Inflammatory macrophage (primary cell): ENCODE measurements at regions not wholly inside any gene's neighbourhood (a gene's known extent, or its start where the extent isn't known, plus 50 kb on each side); places are given as distances from the start of the nearest gene placed in this dataset.
A peak's percentile ranks its signal among the peaks of the same experiment; 100 is the strongest.

Source experiments
- DNase-seq, 2 donors: peaks; one replicate each; pipeline ENCODE4 v3.0.0-alpha.2; 2020 to 2022

DNA sequence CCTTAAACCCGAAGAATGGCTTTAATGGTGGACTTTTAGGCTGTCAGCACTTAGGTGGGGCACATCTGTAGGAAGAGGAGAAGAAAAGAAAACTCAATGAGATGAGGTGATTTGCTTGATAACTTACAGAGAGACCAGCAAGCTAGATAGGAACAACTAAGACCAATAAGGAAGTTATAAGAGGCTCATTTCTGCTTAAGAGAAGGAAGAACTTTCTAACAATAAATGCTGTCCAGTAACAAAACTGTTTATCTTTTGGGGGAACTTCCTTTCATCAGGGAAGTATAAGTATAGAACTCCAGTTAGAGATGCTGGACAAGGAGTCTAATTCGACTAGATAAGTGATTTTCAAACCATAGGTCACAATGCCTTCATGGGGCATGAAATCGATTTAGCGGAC, 107.2 kb upstream of the SIRPA start:
- DNase-seq, result peak in 1 of 2 donors; percentile 31

- DNase-seq, result no peak
These were observed 108.7 kb upstream of the SIRPA start for GRCh38 chr20:1786486-1786885.

DNA sequence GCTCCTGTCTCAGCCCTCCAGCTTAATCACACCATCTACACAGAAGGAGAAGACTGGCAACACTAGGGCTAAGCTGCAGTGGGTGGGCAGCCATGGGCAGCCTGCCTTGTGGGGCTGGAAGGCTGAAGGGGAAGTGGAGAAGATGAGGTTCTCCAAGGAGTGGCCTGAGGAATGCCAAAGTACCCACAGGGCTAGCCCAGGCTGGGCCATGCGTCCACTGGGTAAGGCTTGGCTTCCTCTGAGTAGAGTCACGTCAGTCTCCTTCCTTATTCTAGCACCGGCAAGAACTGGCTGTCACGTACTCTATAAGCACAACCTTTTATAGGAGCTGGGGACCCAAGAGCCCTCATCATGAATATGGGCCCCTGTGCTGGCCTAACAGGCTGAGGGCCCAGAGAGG, 110.6 kb upstream of the SIRPA start:
- peak; percentile 48 to 59 for DNase-seq

DNA sequence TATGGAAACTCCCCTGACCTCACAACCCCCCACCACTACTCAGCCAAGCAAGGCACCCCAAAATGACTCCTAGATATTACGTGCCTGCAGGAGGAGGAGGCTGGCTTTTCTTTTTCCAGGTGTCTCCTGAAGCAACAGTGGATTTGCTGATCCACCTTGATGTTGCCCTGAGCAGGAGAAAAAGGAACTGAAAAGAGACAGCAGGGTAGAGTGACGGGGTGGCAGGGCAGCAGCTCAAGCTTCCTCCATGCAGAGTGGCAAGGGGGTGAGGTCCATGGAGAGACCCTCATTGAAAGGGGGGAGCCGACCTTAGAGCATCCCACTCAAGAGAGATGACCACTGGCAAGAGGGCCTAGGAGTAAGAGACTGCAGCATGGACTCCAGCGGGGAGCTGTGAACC, 112.0 kb upstream of the SIRPA start:
- no peak for DNase-seq

DNA sequence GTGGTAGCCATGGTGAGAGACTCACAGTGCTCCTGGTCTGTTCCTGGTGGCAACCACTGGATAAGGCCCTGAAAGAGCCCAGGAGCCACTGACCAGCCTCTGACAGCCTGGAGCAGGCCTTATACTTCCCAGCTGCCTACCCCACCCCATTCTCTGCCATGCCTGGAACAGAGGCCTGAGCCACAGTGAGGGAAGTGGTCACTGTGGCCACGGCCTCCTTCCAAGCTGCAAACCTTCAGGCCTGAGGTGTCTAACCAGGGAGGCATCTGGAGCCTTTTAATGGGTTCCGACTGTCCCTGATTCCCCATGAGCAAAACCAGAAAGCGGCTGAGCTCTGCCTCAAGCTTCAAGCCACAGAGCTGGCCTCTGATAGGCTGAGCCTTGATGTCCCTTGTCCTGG, 113.0 kb upstream of the SIRPA start:
- DNase-seq, result no peak

- DNase-seq, result no peak
These were observed 115.6 kb upstream of the SIRPA start for GRCh38 chr20:1779567-1779966.

DNA sequence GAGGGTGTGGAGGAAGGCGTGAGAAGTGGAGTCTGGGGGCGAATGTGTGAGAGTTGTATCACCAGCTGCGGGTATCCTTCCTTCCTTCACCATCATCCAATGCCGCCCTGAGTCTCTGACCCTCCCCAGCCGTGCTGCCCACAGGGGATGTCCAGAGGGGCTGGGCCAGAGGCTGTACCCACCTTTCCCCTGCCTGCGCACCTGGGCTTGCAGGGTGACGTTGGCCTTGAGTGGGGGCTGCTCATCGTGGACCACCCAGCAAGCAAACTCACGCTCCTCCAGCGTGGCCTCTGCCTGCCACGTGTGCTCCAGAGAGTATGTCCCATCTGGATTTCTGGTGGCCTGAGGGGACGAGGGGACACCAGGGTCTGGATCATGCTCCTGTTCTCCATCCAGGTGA, 116.9 kb upstream of the SIRPA start:
- no peak for DNase-seq

GRCh38 chr20:1777476-1777820, 117.8 kb upstream of the SIRPA start:
- no peak for DNase-seq

DNA sequence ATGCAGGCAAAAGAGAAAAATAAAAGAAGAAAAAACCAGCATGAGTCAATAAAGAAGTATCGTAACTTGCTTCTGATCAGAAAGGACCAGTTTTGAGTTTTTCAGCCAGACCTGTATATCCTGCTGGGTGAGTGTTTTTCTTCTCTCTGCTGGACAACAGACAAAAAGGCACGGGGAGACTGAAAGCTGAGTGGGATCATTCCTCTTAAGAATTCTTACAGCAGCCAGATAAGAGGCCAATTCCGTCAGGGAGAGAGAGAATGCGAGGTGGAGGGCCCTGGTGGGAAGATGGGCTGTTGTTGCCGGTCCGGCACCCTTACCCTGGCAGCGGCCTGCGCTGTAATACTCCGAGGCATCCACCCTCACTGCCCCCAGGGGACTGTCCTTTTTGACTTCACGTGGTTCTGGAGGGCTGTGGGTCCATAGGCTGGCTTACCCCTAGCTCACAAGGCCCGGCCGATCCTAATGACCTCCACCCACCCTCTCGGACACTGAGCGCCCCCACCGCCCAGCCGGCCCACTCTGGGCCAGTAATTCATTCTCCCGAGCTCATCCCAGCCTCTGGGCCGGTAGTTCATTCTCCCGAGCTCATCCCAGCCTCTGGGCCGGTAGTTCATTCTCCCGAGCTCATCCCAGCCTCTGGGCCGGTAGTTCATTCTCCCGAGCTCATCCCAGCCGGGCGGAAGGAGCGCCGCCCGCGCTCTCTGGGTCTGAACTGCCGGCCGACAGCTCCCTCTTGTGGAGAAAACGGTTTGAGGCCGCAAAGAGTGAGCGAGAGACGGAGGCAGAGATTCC, 118.3 kb upstream of the SIRPA start:
- DNase-seq, result peak; percentile 82 to 86

DNA sequence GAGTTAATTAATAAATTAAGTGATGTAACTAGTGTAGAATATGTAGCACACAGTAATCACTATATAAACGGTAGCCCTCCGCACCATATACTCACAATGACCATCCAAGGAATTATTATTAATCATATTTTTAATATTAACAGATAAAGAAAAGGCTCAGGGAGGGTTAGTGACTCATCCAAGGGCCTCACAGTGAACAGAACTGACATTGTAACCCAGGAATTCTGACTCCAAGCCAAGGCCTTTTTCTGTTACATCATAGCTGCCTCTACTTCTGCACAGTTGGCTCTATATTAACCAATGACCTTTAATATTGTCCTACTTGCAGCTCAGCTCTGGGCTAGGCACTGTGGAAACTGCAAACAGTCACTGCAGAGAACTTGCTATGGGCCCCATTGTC, 117.5 kb upstream of the SIRPG start:
- DNase-seq, result no peak

- DNase-seq, result no peak
These were observed 116.9 kb upstream of the SIRPG start for GRCh38 chr20:1774479-1774878.

DNA sequence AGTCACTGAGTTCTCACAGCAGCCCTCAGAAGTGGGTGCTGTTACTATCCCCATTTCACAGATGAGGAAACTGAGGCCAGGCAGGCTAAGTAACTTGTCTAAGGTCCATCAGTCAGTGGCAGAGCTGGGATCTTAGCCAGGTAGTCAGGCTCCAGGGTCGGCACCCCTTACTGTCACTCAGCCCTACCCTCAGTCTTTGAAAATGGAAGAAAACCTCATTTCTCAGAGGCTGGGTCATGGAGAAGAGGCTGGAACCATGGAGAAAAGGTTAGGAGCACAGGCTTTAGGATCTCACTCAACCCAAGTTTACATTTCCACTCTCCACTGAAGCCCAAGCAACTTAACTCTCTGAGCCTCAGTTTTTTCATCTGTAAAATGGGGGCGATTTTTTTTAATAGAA, 116.2 kb upstream of the SIRPG start:
- no peak for DNase-seq

DNA sequence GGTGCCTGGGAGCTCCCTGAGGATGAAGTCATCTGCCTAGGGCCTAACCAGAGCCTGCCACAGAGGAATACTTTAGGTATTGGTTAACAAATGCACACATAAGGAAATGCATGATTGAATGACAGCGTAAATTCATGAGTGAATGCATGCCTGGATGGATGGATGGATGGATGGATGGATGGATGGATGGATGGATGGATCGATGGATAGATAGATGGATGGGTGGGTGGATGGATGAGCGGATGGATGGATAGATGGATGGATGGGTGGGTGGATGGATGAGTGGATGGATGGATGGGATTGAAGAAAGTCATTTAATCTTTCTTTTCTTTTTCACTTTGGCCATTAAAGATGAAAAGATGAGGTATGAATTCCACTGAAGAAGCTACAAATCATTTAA, 111.9 kb upstream of the SIRPG start:
- DNase-seq, result no peak

DNA sequence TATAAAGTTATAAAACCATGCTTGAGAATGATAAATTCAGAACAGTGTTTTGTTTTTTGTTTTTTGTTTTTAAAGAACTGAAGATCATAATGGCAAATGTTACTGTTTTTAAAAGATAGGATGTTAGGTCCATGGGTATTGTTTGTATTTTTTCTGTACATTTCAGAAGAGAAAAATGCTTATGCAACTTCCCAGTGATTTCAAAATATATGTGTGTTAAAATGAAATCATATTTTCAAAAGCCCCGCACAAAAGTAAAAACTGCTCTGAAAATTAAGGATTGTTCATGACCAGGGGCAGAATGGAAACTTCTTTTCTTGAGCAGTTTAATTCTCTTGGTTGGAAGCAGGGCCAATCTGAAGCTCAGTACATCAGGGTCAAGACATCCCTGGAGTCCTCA, 109.2 kb upstream of the SIRPG start:
- DNase-seq, result peak in 1 of 2 donors; percentile 50

GRCh38 chr20:1764136-1765033, 106.8 kb upstream of the SIRPG start:
- DNase-seq, result peak; percentile 79 to 81

DNA sequence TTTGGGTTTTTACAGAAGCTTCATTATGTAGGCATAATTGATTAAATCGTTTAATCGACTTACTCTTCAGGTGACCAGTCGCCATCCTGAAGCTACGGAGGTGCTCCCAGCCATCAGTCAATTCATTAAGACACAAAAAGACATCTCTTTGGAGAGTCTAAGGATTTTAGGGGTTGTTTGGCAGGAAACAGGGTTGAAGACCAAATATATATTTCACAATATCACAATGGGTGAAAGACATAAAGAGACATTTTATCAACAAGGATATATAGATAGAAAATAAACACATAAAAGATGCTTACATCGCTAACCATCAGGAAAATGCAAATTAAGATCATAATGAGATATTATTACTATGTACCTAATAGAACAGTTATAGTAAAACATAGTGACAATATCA, 104.0 kb upstream of the SIRPG start:
- DNase-seq, result no peak

GRCh38 chr20:1761116-1761515, 103.5 kb upstream of the SIRPG start:
- no peak for DNase-seq

DNA sequence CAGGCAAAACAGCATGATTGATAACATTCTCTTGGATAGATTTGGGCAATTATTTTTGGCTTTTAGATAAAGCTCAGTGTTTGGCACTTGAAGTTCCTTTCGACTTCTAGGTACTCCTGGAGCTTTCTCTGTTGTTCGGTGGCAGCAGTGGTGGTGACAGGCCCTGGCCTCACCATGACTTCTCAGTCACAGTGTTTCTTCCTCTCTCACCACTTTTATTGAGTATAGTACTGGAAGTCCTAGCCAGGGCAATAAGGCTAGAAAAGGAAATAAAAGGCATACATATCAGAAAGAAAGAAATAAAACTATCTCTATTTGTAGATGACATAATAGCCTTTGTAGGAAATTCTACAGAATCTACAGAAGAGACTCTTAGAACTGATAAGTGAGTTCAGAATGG, 101.2 kb upstream of the SIRPG start:
- no peak for DNase-seq

- no peak for DNase-seq
These were observed 100.3 kb upstream of the SIRPG start for GRCh38 chr20:1757606-1758512.

GRCh38 chr20:1757072-1757471, 99.5 kb upstream of the SIRPG start:
- DNase-seq, result peak; percentile 56 to 70

- DNase-seq, result no peak
These were observed 97.2 kb upstream of the SIRPG start for GRCh38 chr20:1754749-1755148.

- DNase-seq, result no peak
These were observed 96.7 kb upstream of the SIRPG start for GRCh38 chr20:1754306-1754705.

DNA sequence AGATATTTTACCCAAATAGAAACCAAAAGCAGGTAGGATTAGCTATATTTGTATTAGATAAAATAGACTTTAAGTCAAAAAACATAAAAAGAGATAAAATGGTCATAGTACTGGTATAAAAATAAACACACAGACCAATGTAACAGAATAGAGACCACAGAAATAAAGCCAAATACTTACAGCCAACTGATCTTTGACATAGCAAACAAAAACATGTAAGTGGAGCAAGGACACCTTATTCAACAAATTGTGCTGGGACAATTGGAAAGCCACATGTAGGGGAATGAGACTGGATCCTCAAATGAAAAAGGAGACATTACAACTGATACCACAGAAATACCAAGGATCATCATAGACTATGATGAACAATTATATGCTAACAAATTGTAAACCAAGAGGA, 94.5 kb upstream of the SIRPG start:
- no peak for DNase-seq
